H1 (cell line): ENCODE measurements at regions not wholly inside any gene's neighbourhood (a gene's known extent, or its start where the extent isn't known, plus 50 kb on each side); places are given as distances from the start of the nearest gene placed in this dataset.

ENCODE experiments used
- CTBP2 ChIP-seq: IDR thresholded peaks from 2 replicates; pipeline ENCODE4 v1.7.0; 2011; ENCODE audit warnings: borderline replicate concordance, mild to moderate bottlenecking, moderate library complexity, mixed read lengths, low read length; ENCODE audit not compliant: insufficient read depth, insufficient read length
- FOSL1 ChIP-seq: IDR thresholded peaks from 2 replicates; pipeline ENCODE4 v1.6.1; 2011; ENCODE audit warnings: mild to moderate bottlenecking, low read depth, low read length, moderate library complexity; ENCODE audit not compliant: insufficient read depth
- POLR2AphosphoS5 ChIP-seq: IDR thresholded peaks from 2 replicates; pipeline ENCODE4 v1.6.1; 2011; ENCODE audit warnings: low read depth, low read length
- RFX5 ChIP-seq: IDR thresholded peaks from 2 replicates; pipeline ENCODE4 v1.6.1; 2011; ENCODE audit warnings: low read depth, low read length, improper control_type of control experiment, borderline replicate concordance
- RXRA ChIP-seq: IDR thresholded peaks from 2 replicates; pipeline ENCODE4 v1.6.1; 2011; ENCODE audit warnings: low read depth, mild to moderate bottlenecking, low read length, moderate library complexity; ENCODE audit not compliant: insufficient read depth
- SP2 ChIP-seq: IDR thresholded peaks from 2 replicates; pipeline ENCODE4 v1.6.1; 2012; ENCODE audit warnings: mild to moderate bottlenecking, low read length, inconsistent platforms

GRCh38 chr20:63095718-63096654 is 89.2 kb upstream of the BHLHE23 start (continued):
- TF ChIP-seq RXRA = no peak
- TF ChIP-seq FOSL1 = no peak
- no peak for TF ChIP-seq RFX5
- no peak for TF ChIP-seq POLR2AphosphoS5
- TF ChIP-seq SP2 = no peak
- no peak for TF ChIP-seq CTBP2
